OCI-LY1 (cell line): ENCODE measurements at regions not wholly inside any gene's neighbourhood (a gene's known extent, or its start where the extent isn't known, plus 50 kb on each side); places are given as distances from the start of the nearest gene placed in this dataset.

ENCODE experiments used
- H2AFZ ChIP-seq: fragments of 200-600 bp; sonication (generic), shearing (Covaris generic); 2 replicates; pipeline ENCODE4 v1.6.0; 2014; ENCODE audit warnings: antibody characterized with exemption, mild to moderate bottlenecking, low read length
- H3F3A ChIP-seq: fragments of 200-600 bp; sonication (generic), shearing (Covaris generic); 2 replicates; pipeline ENCODE4 v1.6.0; 2014; ENCODE audit warnings: mild to moderate bottlenecking, antibody characterized with exemption, low read length, moderate library complexity; ENCODE audit not compliant: insufficient read depth
- H3K27ac ChIP-seq: fragments of 200-600 bp; sonication (generic); 2 replicates; pipeline ENCODE4 v1.5.1; 2014; ENCODE audit warnings: low read length, mixed run types, mild to moderate bottlenecking, low read depth; ENCODE audit not compliant: poor library complexity, severe bottlenecking
- H3K27me3 ChIP-seq: fragments of 200-600 bp; sonication (generic); 2 replicates; pipeline ENCODE4 v1.6.0; 2014; ENCODE audit warnings: antibody characterized with exemption, mild to moderate bottlenecking, low read length, moderate library complexity; ENCODE audit not compliant: insufficient read depth
- H3K36me3 ChIP-seq: fragments of 200-600 bp; sonication (generic); 2 replicates; pipeline ENCODE4 v1.6.1; 2014; ENCODE audit warnings: mild to moderate bottlenecking, antibody characterized with exemption, low read length, moderate library complexity, mixed read lengths; ENCODE audit not compliant: insufficient read depth
- H3K4me1 ChIP-seq: fragments of 200-600 bp; sonication (generic); 2 replicates; pipeline ENCODE4 v1.5.1; 2014; ENCODE audit warnings: mild to moderate bottlenecking, low read length, moderate library complexity; ENCODE audit not compliant: insufficient read depth, severe bottlenecking
- H3K4me2 ChIP-seq: fragments of 200-600 bp; sonication (generic), shearing (Covaris generic); 2 replicates; pipeline ENCODE4 v1.6.1; 2014; ENCODE audit warnings: low read length
- H3K4me3 ChIP-seq: fragments of 200-600 bp; sonication (generic); 2 replicates; pipeline ENCODE4 v1.5.1; 2014; ENCODE audit warnings: low read length, low read depth, mild to moderate bottlenecking, mixed read lengths; ENCODE audit not compliant: poor library complexity, severe bottlenecking
- H3K79me2 ChIP-seq: fragments of 200-600 bp; shearing (Covaris generic); 2 replicates; pipeline ENCODE4 v1.6.1; 2016; ENCODE audit warnings: mixed run types, low read length, mixed read lengths; ENCODE audit not compliant: insufficient read depth
- H3K9ac ChIP-seq: fragments of 200-600 bp; sonication (generic), shearing (Covaris generic); 2 replicates; pipeline ENCODE4 v1.6.1; 2014; ENCODE audit warnings: mild to moderate bottlenecking, low read length, mixed read lengths
- H3K9me2 ChIP-seq: fragments of 200-600 bp; sonication (generic), shearing (Covaris generic); 2 replicates; pipeline ENCODE4 v1.6.1; 2014; ENCODE audit warnings: low read depth, mild to moderate bottlenecking, low read length, mixed read lengths
- H3K9me3 ChIP-seq: fragments of 200-600 bp; shearing (Covaris generic); 2 replicates; pipeline ENCODE4 v1.6.1; 2014; ENCODE audit warnings: low read length, mixed read lengths
- H4K20me1 ChIP-seq: fragments of 200-600 bp; sonication (generic), shearing (Covaris generic); 2 replicates; pipeline ENCODE4 v1.6.0; 2016; ENCODE audit warnings: mild to moderate bottlenecking, low read length; ENCODE audit not compliant: insufficient read depth
- EZH2 ChIP-seq: fragments of 200-600 bp; sonication (generic), shearing (Covaris generic); IDR thresholded peaks from 2 replicates; pipeline ENCODE4 v1.8.0; 2017; ENCODE audit warnings: borderline replicate concordance, mixed run types, mild to moderate bottlenecking, antibody characterized with exemption, low read length, moderate library complexity, mixed read lengths
- TF ChIP-seq, protein P1 (sequence below): fragments of 200-600 bp; sonication (generic), shearing (Covaris generic); IDR thresholded peaks from 2 replicates; pipeline ENCODE4 v1.5.1; 2017; ENCODE audit warnings: mild to moderate bottlenecking, antibody characterized with exemption, low read length, moderate library complexity, mixed read lengths

DNA sequence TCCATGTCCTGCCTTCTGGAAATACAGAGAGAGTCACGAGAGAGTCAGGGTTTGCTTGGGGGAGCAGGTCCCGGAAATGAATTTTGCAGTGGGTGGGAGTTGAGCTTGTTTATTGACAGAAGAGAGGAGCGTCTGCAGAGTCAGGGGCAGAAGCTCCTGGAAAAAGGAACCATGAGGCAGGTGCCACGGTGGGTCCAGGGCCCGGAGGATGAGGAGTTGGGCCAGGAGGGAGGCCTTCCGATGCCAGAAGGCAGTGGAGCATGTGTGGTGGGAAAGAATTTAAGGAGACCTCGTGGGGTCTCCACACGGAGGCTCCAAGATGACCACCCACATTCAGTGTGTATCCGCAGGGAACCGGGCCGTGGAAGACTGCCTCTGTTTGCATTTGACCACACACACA, 461.2 kb downstream of the BRD1 start:
- no peaks in the 10 kb centered on the region for H3K4me1 ChIP-seq
- no peaks in the 10 kb centered on the region for H3K9me3 ChIP-seq

DNA sequence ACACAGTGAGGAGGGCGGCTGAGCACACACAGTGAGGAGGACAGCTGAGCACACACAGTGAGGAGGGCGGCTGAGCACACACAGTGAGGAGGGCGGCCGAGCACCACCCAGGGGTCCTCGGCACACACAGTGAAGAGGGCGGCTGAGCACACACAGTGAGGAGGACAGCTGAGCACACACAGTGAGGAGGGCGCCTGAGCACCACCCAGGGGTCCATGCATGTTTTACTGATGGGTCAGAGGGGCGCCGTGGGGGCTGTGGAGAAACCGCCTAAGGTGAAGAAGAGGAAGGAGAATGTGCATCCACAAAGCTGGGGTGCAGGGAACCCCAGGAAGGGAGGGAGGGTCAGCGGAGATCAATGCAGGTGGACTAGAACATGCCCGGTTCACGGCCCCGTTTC, 461.8 kb downstream of the BRD1 start:
- H3K9ac ChIP-seq = no peak overlapping the region
- no peaks in the 10 kb centered on the region; the same call in 1 of the 2 replicates for H3K27me3 ChIP-seq
- no peak overlapping the region for H2AFZ ChIP-seq
- H4K20me1 ChIP-seq = no peaks in the 10 kb centered on the region
- no peaks in the 10 kb centered on the region for H3F3A ChIP-seq
- no peak overlapping the region for H3K4me3 ChIP-seq
- H3K9me3 ChIP-seq = no peaks in the 10 kb centered on the region
- H3K79me2 ChIP-seq = no peaks in the 10 kb centered on the region
- H3K4me1 ChIP-seq = no peaks in the 10 kb centered on the region
- no peaks in the 10 kb centered on the region for H3K9me2 ChIP-seq
- no peak overlapping the region for H3K4me2 ChIP-seq
- no peak for TF ChIP-seq EZH2
- TF ChIP-seq, protein P1, sequence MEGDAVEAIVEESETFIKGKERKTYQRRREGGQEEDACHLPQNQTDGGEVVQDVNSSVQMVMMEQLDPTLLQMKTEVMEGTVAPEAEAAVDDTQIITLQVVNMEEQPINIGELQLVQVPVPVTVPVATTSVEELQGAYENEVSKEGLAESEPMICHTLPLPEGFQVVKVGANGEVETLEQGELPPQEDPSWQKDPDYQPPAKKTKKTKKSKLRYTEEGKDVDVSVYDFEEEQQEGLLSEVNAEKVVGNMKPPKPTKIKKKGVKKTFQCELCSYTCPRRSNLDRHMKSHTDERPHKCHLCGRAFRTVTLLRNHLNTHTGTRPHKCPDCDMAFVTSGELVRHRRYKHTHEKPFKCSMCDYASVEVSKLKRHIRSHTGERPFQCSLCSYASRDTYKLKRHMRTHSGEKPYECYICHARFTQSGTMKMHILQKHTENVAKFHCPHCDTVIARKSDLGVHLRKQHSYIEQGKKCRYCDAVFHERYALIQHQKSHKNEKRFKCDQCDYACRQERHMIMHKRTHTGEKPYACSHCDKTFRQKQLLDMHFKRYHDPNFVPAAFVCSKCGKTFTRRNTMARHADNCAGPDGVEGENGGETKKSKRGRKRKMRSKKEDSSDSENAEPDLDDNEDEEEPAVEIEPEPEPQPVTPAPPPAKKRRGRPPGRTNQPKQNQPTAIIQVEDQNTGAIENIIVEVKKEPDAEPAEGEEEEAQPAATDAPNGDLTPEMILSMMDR = no peak
- H3K27ac ChIP-seq = no peak overlapping the region
- H3K36me3 ChIP-seq = no peaks in the 10 kb centered on the region

More for the DNA sequence above, 461.2 kb downstream of the BRD1 start:
- Histone ChIP-seq H3K4me2 (no peak overlapping the region), H3K4me3 (no peak overlapping the region), H3K27me3 (no peaks in the 10 kb centered on the region; the same call in 1 of the 2 replicates), H3K9me2 (no peaks in the 10 kb centered on the region), H3K9ac (no peak overlapping the region), H3K79me2 (no peaks in the 10 kb centered on the region), H3K36me3 (no peaks in the 10 kb centered on the region), H4K20me1 (no peaks in the 10 kb centered on the region), H2AFZ (no peak overlapping the region), H3K27ac (no peak overlapping the region), H3F3A (no peaks in the 10 kb centered on the region)
- TF ChIP-seq EZH2 = no peak
- TF ChIP-seq, protein P1 = no peak

DNA sequence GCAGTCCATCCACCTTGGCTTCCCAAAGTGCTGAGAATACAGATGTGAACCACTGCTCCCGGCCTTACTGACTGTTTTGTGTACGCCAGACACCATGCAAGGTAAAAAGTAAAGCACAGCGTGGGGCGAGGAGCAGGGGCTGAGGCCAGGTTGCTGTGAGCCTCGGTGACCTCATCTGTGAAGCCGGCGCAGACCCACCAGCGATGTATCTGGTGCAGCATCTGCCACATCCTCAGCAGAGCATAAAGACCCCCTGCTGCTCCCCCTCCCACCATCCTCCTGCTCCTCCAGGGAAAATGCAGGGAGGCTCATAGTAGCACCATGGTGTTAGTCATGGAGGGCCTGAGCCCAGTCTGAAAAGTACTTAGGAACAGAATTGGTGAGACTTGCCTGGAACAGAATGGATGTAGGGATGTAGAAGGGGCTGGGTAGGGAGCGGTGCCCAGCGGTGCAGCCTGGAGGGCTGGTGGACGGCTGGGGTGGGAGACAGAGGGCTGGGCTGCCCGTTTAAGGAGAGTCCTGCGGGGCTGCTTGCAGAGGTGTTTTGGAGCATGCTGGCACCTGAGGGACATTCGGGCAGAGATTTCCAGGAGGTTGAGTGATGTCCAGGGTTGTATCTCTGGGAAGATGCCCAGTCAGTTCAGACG, 462.4 kb downstream of the BRD1 start:
- no peak overlapping the region for H3K4me3 ChIP-seq
- H3K27ac ChIP-seq = no peak overlapping the region
- H3K4me2 ChIP-seq = no peak overlapping the region
- H3K79me2 ChIP-seq = no peaks in the 10 kb centered on the region
- no peaks in the 10 kb centered on the region for H3F3A ChIP-seq
- no peaks in the 10 kb centered on the region for H3K9me2 ChIP-seq
- TF ChIP-seq, protein P1 = no peak
- TF ChIP-seq EZH2 = no peak
- H3K9ac ChIP-seq = no peak overlapping the region
- H2AFZ ChIP-seq = no peak overlapping the region
- no peaks in the 10 kb centered on the region for H4K20me1 ChIP-seq
- no peaks in the 10 kb centered on the region for H3K36me3 ChIP-seq
- no peaks in the 10 kb centered on the region; the same call in 1 of the 2 replicates for H3K27me3 ChIP-seq
- no peaks in the 10 kb centered on the region for H3K4me1 ChIP-seq
- H3K9me3 ChIP-seq = no peaks in the 10 kb centered on the region
